ENCODE measurements at regions not wholly inside any gene's neighbourhood (a gene's known extent, or its start where the extent isn't known, plus 50 kb on each side); places are given as distances from the start of the nearest gene placed in this dataset.

- TF ChIP-seq KLF13 (tag; IDR thresholded peaks at IDR 0.05; ENCODE audit: borderline replicate concordance, low read depth) (no peak), HDAC1 (IDR thresholded peaks at IDR 0.05) (no peak), SMARCA5 (IDR thresholded peaks at IDR 0.05) (no peak), KHSRP (IDR thresholded peaks at IDR 0.05) (no peak), KDM2B (CRISPR knock-in tag; IDR thresholded peaks at IDR 0.05) (no peak), ZBTB7A (IDR thresholded peaks at IDR 0.05; ENCODE audit: borderline replicate concordance, control insufficient read depth, low read depth, low read length) (no peak), TFE3 (CRISPR knock-in tag; IDR thresholded peaks at IDR 0.05) (no peak), LARP7 (IDR thresholded peaks at IDR 0.05) (no peak), SMAD1 (IDR thresholded peaks at IDR 0.05; ENCODE audit: low read depth, low read length, partially characterized antibody) (no peak), RFX5 (IDR thresholded peaks at IDR 0.05; ENCODE audit: low read depth, low read length) (no peak)
Measured at GRCh38 chr2:144154205-144154604, 365.7 kb downstream of the ZEB2 start (continued).

GRCh38 chr2:144152817-144153271, 367.1 kb downstream of the ZEB2 start:
- CTCF ChIA-PET (ENCODE audit: low intra/inter-chr PET ratio), result no interaction called here
- H3K9ac ChIP-seq (ENCODE audit: insufficient read depth in 1 of 2, low read depth in 2 of 2, low read length in 2 of 2), result no peak overlapping the region
- POLR2A ChIA-PET, result interaction anchor here (0.5 kb wide), 1 partner anchor 1463 kb away, joined by 4 read pairs; no protein-coding TSS in a partner anchor
- H3K4me1 ChIP-seq (replicated peaks in 1 of 2; ENCODE audit: control insufficient read depth in 2 of 2, insufficient read depth in 2 of 2, low read length in 2 of 2), result peaks cover 0 to 26% of the 10 kb centered on the region in 2 experiments; a peak in 4 of 5 replicates
- H3K36me3 ChIP-seq (ENCODE audit: control insufficient read depth, insufficient read depth, low read length), result no peaks in the 10 kb centered on the region
- H3K9me3 ChIP-seq (replicated peaks; ENCODE audit: control insufficient read depth, insufficient read depth, low read depth, low read length), result 0 out of 2 replicates have a peak, but pooled peaks cover 1% of the 10 kb centered on the region
- no peaks in the 10 kb centered on the region for H3K9me1 ChIP-seq (ENCODE audit: control insufficient read depth, insufficient read depth, low read length)
- 0% methylated on average over 5 of the region's 5 CpGs for WGBS (ENCODE audit: insufficient coverage, low coverage, missing lambda C conversion rate)
- peak overlapping the region; percentile 17; the same call in 1 of the 2 replicates for H2AFZ ChIP-seq (ENCODE audit: low read depth, low read length)
- no peaks in the 10 kb centered on the region for H3K79me2 ChIP-seq (ENCODE audit: control insufficient read depth, insufficient read depth, low read length)
- ATAC-seq (peak; percentile 91), DNase-seq (ENCODE audit: extremely low read depth in 1 of 4, low spot score in 3 of 4) (peak in 3 of 4 experiments; percentile 10 to 84 (median 71)), FAIRE-seq (peak; percentile 82)
- no TSS peak for BruUV-seq (replicated peaks)
- H3K4me3 ChIP-seq, result no peak overlapping the region
- in situ Hi-C loops (cut with MboI) (no loop called here), intact Hi-C loops (cut with micrococcal nuclease) (loop anchor here (2.0 to 10.0 kb wide), 5 partner anchors 79 to 468 kb away; partner anchors contain the start of gene ZEB2)
- H4K20me1 ChIP-seq (replicated peaks; ENCODE audit: control insufficient read depth, insufficient read depth, low read length), result no peaks in the 10 kb centered on the region
- peak overlapping the region; percentile 65; the same call in 2 of the 3 replicates for H3K27ac ChIP-seq (ENCODE audit: extremely low read depth, low read depth, low read length)
- H3K27me3 ChIP-seq (ENCODE audit: control insufficient read depth in 2 of 2, insufficient read depth in 2 of 2, low read length in 2 of 2), result no peaks in the 10 kb centered on the region
- H3K4me2 ChIP-seq (ENCODE audit: insufficient read depth, low read length), result no peak overlapping the region
- TF ChIP-seq FOSL1 (tag; conservative IDR thresholded peaks at IDR 0.05), result peak; percentile 93
- no peak for TF ChIP-seq ILF3 (IDR thresholded peaks at IDR 0.05; ENCODE audit: borderline replicate concordance)
- peak; percentile 46; the same call in 1 of the 2 replicates for TF ChIP-seq CBFA2T2 (conservative IDR thresholded peaks at IDR 0.05)
- TF ChIP-seq JUND (IDR thresholded peaks at IDR 0.05; ENCODE audit: borderline replicate concordance, low read depth, low read length), result peak; percentile 86
- peak; percentile 80; the same call in 1 of the 3 replicates for TF ChIP-seq JUND (tag; IDR thresholded peaks at IDR 0.05; ENCODE audit: borderline replicate concordance, low read depth, low read length)
- TF ChIP-seq SMC3 (conservative IDR thresholded peaks at IDR 0.05; ENCODE audit: insufficient read depth, low read depth, low read length), result 0 out of 2 replicates have a peak, but pooled peaks have one; percentile 34
- TF ChIP-seq FOXK2 (conservative IDR thresholded peaks at IDR 0.05 in 1 of 2, IDR thresholded peaks at IDR 0.05 in 1 of 2; ENCODE audit: low read depth in 2 of 2), result no peak
- peak; percentile 87 for TF ChIP-seq ELF1 (tag; IDR thresholded peaks at IDR 0.05)
- no peak for TF ChIP-seq MYNN (IDR thresholded peaks at IDR 0.05)
- TF ChIP-seq MYNN (CRISPR knock-in tag; IDR thresholded peaks at IDR 0.05), result no peak
- peak; percentile 75 for TF ChIP-seq TEAD4 (IDR thresholded peaks at IDR 0.05; ENCODE audit: low read length)
- no peak for TF ChIP-seq TEAD4 (CRISPR knock-in tag; IDR thresholded peaks at IDR 0.05; ENCODE audit: borderline replicate concordance)
- peak; percentile 35; the same call in 1 of the 2 replicates for TF ChIP-seq EHMT2 (IDR thresholded peaks at IDR 0.05)
- peak; percentile 51; the same call in 1 of the 2 replicates for TF ChIP-seq KLF16 (IDR thresholded peaks at IDR 0.05)
- peak; percentile 81 for TF ChIP-seq ARID1B (IDR thresholded peaks at IDR 0.05)
